Endodermal cell (in vitro differentiated cells): ENCODE measurements at regions not wholly inside any gene's neighbourhood (a gene's known extent, or its start where the extent isn't known, plus 50 kb on each side); places are given as distances from the start of the nearest gene placed in this dataset.

ENCODE experiments used
- DNase-seq: peaks from one replicate; pipeline ENCODE4 v3.0.0-alpha.2; 2017
- H3K27ac ChIP-seq: 2 replicates; pipeline ENCODE4 v1.5.1; 2013; ENCODE audit warnings: mild to moderate bottlenecking, low read depth, low read length, moderate library complexity
- H3K27me3 ChIP-seq: 2 replicates; pipeline ENCODE4 v1.6.1; 2013; ENCODE audit warnings: mild to moderate bottlenecking, low read length, moderate library complexity; ENCODE audit not compliant: insufficient read depth, control insufficient read depth, poor library complexity, severe bottlenecking
- H3K36me3 ChIP-seq: 2 replicates; pipeline ENCODE4 v1.7.0; 2013; ENCODE audit warnings: mild to moderate bottlenecking, low read length, moderate library complexity; ENCODE audit not compliant: control insufficient read depth, insufficient read depth
- H3K4me1 ChIP-seq: one replicate; pipeline ENCODE4 v1.7.0; 2013; ENCODE audit warnings: low read length; ENCODE audit not compliant: control insufficient read depth, insufficient read depth
- H3K4me3 ChIP-seq: 2 replicates; pipeline ENCODE4 v1.5.1; 2013; ENCODE audit warnings: mild to moderate bottlenecking, low read length, moderate library complexity
- H3K9ac ChIP-seq: 2 replicates; pipeline ENCODE4 v1.6.1; 2013; ENCODE audit warnings: mild to moderate bottlenecking, low read length, moderate library complexity; ENCODE audit not compliant: poor library complexity, severe bottlenecking; ENCODE audit errors: extremely low read depth
- H3K9me3 ChIP-seq: 2 replicates; pipeline ENCODE4 v1.6.1; 2013; ENCODE audit warnings: mild to moderate bottlenecking, low read length, moderate library complexity; ENCODE audit not compliant: control insufficient read depth
- H3K27ac Mint-ChIP-seq: 2 replicates; pipeline ENCODE4 v1.8.0; 2020; ENCODE audit warnings: mixed read lengths
- H3K27me3 Mint-ChIP-seq: 2 replicates; pipeline ENCODE4 v1.8.0; 2021; ENCODE audit warnings: mild to moderate bottlenecking, mixed read lengths; ENCODE audit not compliant: insufficient read depth
- H3K36me3 Mint-ChIP-seq: 2 replicates; pipeline ENCODE4 v1.8.0; 2020; ENCODE audit warnings: low read depth, mixed read lengths
- H3K4me1 Mint-ChIP-seq: 2 replicates; pipeline ENCODE4 v1.8.0; 2020; ENCODE audit warnings: mixed read lengths
- H3K4me3 Mint-ChIP-seq: 2 replicates; pipeline ENCODE4 v1.8.0; 2020; ENCODE audit warnings: mild to moderate bottlenecking, moderate library complexity, mixed read lengths
- H3K9me3 Mint-ChIP-seq: 2 replicates; pipeline ENCODE4 v1.8.0; 2020; ENCODE audit warnings: mild to moderate bottlenecking, mixed read lengths
- CTCF ChIP-seq: fragments of 200-600 bp; sonication (generic); conservative IDR thresholded peaks from 2 replicates; pipeline ENCODE4 v1.5.0; 2021; ENCODE audit warnings: antibody characterized with exemption, mild to moderate bottlenecking
- WGBS, 2 experiments: methylation state at CpG; one replicate each; pipeline versions ENCODE4 v1.1.5 to v1.1.7; 2013; ENCODE audit warnings: missing lambda C conversion rate in 2 of 2, mixed read lengths in 1 of 2; ENCODE audit not compliant: insufficient coverage in 1 of 2, insufficient read length in 1 of 2; 5-methylcytosine and 5-hydroxymethylcytosine counted together

GRCh38 chr2:21690005-21690404 is 566.2 kb downstream of the TDRD15 start:
- H3K36me3 ChIP-seq = no peaks in the 10 kb centered on the region
- Mint-ChIP-seq H3K27me3 (no peaks in the 10 kb centered on the region), H3K36me3 (no peaks in the 10 kb centered on the region), H3K9me3 (no peaks in the 10 kb centered on the region), H3K4me3 (no peak overlapping the region), H3K27ac (no peak overlapping the region), H3K4me1 (no peaks in the 10 kb centered on the region)
- DNase-seq = no peak
- no peak for TF ChIP-seq CTCF
- no peak overlapping the region for H3K4me3 ChIP-seq
- H3K4me1 ChIP-seq = no peaks in the 10 kb centered on the region
- H3K27ac ChIP-seq = no peak overlapping the region
- H3K27me3 ChIP-seq = no peaks in the 10 kb centered on the region
- no peak overlapping the region for H3K9ac ChIP-seq
- H3K9me3 ChIP-seq = no peaks in the 10 kb centered on the region

GRCh38 chr2:21693081-21693480 is 569.3 kb downstream of the TDRD15 start:
- H3K4me3 Mint-ChIP-seq = no peak overlapping the region
- no peak for TF ChIP-seq CTCF

GRCh38 chr2:21694079-21694878 is 570.5 kb downstream of the TDRD15 start:
- DNase-seq = no peak
- Histone ChIP-seq H3K27me3 (no peaks in the 10 kb centered on the region), H3K4me1 (no peaks in the 10 kb centered on the region), H3K9me3 (no peaks in the 10 kb centered on the region), H3K9ac (no peak overlapping the region), H3K36me3 (no peaks in the 10 kb centered on the region), H3K27ac (no peak overlapping the region), H3K4me3 (no peak overlapping the region)
- TF ChIP-seq CTCF = no peak
- WGBS, 2 experiments = 87 to 92% methylated on average over 2 to 3 of the region's 3 CpGs
- no peaks in the 10 kb centered on the region for H3K27me3 Mint-ChIP-seq
- no peak overlapping the region for H3K4me3 Mint-ChIP-seq
- no peaks in the 10 kb centered on the region for H3K4me1 Mint-ChIP-seq
- H3K27ac Mint-ChIP-seq = no peak overlapping the region
- no peaks in the 10 kb centered on the region for H3K36me3 Mint-ChIP-seq
- H3K9me3 Mint-ChIP-seq = no peaks in the 10 kb centered on the region

More at GRCh38 chr2:21693081-21693480, 569.3 kb downstream of the TDRD15 start:
- Histone ChIP-seq H3K4me3 (no peak overlapping the region), H3K4me1 (no peaks in the 10 kb centered on the region), H3K9me3 (no peaks in the 10 kb centered on the region), H3K9ac (no peak overlapping the region), H3K36me3 (no peaks in the 10 kb centered on the region), H3K27ac (no peak overlapping the region), H3K27me3 (no peaks in the 10 kb centered on the region)
- no peaks in the 10 kb centered on the region for H3K27me3 Mint-ChIP-seq
- no peaks in the 10 kb centered on the region for H3K36me3 Mint-ChIP-seq
- no peak overlapping the region for H3K27ac Mint-ChIP-seq
- H3K9me3 Mint-ChIP-seq = no peaks in the 10 kb centered on the region
- DNase-seq = no peak
- H3K4me1 Mint-ChIP-seq = no peaks in the 10 kb centered on the region
